Keratinocyte (primary cell): ENCODE measurements at regions not wholly inside any gene's neighbourhood (a gene's known extent, or its start where the extent isn't known, plus 50 kb on each side); places are given as distances from the start of the nearest gene placed in this dataset.
"Not testable (repeated sequence)": the region's sequence is repeated elsewhere in the genome, so short reads cannot be mapped to it uniquely, and the experiment has no call there.

Experiments used
- CTCF ChIP-seq, 3 experiments: IDR thresholded peaks in 1 of 3; conservative IDR thresholded peaks in 1 of 3; optimal IDR thresholded peaks in 1 of 3; 2 replicates in 2 of 3; 3 replicates in 1 of 3; pipeline versions ENCODE3 to v1.5.1; 2011; ENCODE audit warnings: low read length in 3 of 3, mild to moderate bottlenecking in 3 of 3, moderate library complexity in 2 of 3, control low read depth in 1 of 3, inconsistent platforms in 1 of 3; ENCODE audit not compliant: insufficient read depth in 2 of 3; ENCODE audit errors: extremely low read depth in 1 of 3
- EZH2 ChIP-seq: IDR thresholded peaks from one replicate; pipeline ENCODE4 v1.6.1; 2012; ENCODE audit warnings: inconsistent platforms, mild to moderate bottlenecking, low read length, moderate library complexity

GRCh38 chr18:67451101-67451500, 65.4 kb downstream of the DSEL start:
- not testable (repeated sequence) for TF ChIP-seq CTCF (optimal IDR thresholded peaks at IDR 0.05 in 1 of 3, IDR thresholded peaks at IDR 0.05 in 1 of 3, conservative IDR thresholded peaks at IDR 0.05 in 1 of 3; ENCODE audit: extremely low read depth in 1 of 3, insufficient read depth in 2 of 3, low read length in 3 of 3); EZH2
